Cerebellar cortex (tissue), 1 donor: ENCODE measurements at regions not wholly inside any gene's neighbourhood (a gene's known extent, or its start where the extent isn't known, plus 50 kb on each side); places are given as distances from the start of the nearest gene placed in this dataset.
"Not testable (repeated sequence)": the region's sequence is repeated elsewhere in the genome, so short reads cannot be mapped to it uniquely, and the experiment has no call there.

Experiments used
- DNase-seq: peaks from one replicate; pipeline ENCODE4 v3.0.0-alpha.2; 2015; ENCODE audit warnings: low spot score

DNA sequence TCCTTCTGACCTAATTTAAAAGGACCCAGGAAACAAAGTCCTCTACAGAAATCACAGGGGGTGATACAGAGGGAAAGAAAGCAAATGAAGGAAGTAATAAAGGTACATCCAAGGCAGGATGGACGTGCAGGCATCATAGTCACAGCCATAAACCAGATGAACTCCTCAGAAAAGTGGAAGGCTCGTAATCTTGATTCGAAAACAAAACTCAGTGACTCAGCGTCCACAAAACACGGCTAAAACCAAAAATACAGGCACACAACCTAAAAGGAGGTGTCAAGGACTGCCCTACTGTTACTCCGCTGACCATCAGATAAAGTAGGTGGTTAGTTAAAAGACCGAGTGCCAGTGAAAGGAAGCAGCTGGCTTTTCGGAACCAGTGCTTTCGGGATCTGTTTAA is 81.5 kb downstream of the TRIM69 start:
- DNase-seq = not testable (repeated sequence)

DNA sequence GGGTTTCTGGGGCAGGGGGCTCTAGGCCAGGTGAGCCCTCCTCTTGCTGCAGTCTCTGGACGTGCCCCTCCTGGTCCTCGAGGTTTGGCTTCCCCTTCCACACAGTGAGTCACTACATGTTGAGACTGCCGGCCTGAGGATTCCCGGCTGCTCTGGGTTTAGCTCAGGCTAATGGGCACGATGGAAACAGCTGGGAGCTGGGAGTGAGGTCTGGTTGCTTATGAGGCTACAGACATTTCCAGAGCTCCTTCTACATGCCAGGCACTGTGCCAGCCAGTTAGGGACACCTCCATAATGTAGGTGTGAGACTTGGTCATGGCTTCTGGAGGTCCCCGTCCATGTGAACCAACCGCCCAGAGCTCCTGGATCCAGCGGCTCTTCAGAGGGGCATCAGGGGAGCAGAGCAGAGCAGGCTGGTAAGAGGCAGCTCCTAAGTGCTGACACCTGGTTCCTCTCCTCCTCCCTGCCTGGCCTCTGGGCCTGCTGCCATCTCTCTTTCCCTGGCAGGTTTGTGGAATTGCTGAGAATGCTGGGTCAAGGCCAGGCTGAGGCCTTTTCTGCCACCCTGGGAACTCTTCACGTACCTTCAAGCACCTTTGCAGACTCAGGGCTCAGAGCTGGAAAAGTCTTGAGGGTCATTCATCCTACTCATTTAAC is 83.1 kb downstream of the TRIM69 start:
- DNase-seq = peak; percentile 86

DNA sequence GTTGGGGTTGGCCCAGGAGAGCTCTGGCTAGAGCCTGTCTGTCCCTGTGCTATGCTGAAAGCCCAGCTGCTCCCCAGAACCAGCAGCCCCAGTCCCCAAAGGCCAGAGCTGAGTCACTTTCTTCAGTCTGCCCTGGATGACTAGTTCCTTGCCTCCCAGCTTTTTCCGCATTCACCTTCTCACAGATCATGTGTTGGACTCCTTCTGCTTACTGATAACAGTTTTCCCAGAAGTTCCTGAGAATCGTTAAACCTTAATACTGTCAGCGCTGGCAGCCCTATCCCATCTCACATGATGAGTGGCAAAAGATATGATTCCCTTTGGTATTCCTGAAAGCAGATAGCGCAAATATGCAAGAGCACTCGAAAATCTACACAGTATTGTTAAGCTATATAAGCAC is 84.2 kb downstream of the TRIM69 start:
- DNase-seq = not testable (repeated sequence)

DNA sequence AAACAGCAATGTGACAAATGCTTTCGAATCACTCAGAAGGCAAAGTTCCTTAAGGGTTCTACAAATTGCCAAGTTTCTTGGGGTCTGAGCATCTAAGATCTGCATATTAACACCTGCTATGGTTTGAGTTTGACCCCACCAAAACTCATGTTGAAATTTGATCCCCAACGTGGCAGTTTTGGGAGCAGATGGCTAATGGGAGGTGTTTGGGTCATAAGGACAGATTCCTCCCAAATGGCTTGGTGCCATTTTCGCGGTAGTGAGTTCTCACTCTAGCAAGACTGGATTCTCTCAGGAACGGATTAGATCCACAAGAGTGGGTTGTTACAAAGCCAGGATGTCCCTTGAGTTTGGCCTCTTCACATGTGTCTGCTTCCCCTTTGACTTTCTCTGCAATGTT is 84.6 kb downstream of the TRIM69 start:
- DNase-seq = peak; percentile 11

DNA sequence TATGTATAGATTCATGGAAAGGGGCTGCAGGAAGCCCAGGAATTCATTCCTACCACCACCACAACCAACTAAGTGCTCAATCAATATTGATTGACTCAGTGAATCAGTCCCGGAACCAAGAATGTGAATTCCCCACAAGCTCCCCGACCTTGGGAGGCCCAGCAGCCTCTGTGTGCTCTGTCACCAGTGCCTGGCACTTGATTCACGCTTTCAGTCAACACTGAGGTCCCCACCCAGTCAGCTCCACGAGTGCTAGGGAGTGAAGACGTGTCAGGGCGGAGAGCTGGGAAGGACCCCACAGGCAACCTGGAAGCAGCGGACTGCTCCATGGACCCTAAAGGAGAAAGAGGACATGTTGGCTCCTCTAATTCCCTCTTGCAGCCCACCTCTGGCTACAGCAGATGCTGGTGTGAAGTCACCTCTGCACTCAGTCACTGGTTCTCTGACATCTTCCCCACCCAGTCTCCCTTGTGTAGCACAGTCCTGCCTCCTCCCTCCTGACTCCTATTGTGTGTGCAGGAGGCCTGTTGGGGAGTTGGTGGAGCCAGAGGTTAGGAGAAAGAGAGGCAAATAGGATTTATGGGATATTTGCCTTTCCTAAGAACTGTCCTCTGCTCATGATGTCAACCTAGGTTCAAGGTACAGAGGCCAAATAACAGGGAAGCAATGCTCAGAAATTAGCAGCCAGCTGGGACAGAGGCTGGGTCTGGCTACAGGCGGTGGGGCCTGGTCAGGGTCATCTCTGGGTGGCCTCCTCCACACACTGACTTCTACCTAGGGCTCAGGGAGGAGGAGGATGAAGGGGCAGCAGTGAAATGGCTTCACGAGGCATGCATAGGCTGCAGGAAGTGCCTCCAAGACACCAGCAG is 88.2 kb downstream of the TRIM69 start:
- not testable (repeated sequence) for DNase-seq

DNA sequence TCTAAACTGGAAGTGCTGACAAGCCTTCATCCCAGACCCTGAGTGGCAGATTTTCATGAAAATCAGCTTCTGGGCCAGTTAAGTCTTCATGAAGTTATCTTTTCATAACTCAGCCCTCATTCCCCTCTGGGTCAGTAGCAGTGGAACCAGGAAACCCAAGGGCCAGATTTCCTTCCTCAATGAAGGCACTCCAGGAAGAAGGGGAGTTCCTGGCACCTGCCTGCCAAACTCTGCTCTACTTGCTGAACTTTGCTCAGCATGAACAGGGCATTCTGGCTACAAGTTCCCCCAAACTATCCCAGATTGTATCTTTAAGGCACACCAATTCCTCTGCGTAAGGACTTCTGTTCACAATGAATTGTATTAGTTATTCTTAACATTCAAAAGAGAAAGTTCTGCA is 90.3 kb downstream of the TRIM69 start:
- DNase-seq = not testable (repeated sequence)

DNA sequence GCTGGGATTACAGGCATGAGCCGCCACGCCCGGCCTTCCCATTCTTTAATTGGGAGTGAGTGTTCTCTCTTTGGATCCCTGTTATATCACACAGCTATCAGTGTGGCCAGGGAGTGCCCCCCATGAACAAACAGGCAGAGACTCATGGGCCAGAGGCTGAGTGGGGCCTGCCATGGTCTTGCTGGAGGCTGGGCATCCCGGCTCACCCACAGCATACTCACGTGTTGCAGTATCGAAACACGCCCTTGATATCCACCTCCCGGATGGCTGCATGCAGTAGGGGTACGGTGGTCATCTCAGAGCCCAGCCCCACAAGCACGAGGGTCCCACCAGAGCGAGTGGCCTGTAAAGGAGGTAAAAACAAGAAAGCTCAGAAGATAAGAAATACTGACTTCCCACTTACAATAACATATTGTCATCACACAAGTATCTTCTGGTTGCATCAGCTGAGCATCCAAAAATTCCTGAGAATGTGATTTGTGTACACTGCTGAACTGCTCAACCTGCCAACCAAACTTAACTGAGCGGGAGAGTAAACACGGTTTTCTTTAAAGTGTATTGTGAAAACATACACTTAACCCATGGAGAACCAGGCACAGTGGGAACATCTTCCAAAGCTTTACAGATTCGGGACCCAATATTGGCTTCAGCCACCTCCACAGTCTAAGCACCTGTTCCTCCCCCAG is 92.0 kb downstream of the TRIM69 start:
- DNase-seq = not testable (repeated sequence)

DNA sequence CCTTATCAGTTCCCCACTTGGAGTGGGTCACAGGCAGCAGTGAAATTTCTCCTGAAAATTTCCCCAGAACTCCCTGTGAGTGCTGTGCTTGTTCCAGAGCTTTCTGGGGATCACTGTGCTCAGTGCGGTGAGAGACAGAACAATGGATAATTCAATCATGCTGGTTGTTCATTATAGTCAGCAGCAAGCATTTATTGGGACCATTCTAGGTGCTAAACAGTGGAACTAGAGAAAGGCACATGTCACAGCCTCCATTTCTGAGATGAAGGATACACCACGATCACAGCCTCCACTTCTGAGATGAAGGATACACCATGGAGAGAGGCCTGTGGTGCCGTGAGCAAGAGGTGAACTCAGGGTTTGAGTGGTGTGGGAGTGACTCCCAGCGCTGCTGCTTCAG is 92.8 kb downstream of the TRIM69 start:
- DNase-seq = not testable (repeated sequence)

DNA sequence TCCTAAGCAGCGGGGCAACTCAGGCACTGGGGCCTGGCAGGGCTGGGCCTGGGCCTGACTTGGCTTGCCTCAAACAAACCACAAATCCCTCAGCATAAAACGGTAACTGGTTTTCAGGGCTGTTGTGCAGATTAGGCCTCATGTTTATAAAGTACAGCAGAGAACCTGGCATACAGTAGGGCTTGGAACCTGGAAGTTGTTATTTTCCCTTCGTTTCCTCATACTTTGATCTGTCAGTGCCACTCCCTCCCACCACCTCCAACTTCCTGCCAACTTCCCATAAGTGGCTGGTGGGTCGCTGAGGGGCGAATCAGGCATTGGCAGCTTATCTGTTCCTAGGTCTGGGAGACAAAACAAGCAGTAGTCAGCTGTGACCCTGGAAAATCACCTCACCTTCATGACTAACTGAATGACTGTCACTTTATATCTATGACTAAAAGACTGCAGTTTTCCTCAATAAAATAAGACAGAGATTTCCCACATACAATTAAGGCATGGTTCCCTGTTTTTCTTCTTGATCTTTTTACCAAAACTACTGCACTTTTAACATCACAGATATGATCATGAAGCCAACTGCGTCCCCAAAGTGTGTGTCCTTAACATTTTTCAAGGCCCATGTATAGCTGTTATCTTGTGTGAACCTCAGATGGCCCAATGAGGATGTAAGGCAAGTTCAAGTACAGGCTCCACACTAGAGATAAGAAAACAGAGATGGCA is 94.5 kb downstream of the TRIM69 start:
- not testable (repeated sequence) for DNase-seq

DNA sequence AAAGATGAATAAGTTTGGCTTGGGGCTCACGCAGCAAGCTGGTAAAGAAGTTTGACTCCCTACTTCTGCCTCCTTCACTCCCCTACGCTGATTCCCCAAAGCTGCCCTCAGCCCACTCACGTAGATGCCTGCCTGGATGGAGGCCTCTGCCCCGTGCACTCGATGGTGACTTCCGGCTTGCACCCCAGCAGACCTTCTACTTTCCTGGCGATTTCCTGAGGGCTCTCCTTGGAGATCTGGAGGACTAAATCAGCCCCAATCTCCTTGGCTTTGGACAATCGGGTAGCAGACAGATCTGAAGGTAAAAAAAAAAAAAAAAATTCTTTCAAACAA is 95.0 kb downstream of the TRIM69 start:
- DNase-seq = not testable (repeated sequence)

DNA sequence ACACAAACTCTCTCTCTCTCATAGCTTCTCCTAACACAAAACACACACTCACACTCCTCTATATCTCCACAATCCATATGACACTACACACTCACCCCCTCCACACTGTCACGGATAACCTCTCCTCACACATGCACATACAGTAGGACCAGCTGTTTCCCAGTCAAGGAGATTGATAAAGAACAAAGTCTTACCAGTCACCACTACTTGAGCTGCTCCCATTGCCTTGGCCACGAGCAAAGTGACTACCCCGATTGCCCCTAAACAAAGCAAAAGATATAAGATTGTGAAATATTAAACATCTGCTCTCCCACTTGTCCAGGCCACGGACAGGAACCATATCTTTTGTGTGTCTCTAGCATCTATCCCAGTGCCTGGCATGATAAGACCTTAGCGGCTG is 95.8 kb downstream of the TRIM69 start:
- not testable (repeated sequence) for DNase-seq

DNA sequence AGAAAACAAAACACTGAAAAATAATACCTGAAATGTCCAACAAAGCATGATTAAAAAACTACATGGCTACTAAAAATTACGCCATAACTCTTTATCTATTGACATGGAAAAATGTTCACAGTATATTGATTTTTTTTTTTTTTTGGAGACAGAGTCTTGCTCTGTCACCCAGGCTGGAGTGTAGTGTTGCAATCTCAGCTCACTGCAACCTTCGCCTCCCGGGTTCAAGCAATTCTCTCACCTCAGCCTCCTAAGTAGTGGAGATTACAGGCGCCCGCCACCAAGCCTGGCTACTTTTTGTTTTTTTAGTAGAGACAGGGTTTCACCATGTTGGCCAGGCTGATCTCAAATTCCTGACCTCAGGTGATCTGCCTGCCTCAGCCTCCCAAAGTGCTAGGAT is 96.8 kb downstream of the TRIM69 start:
- not testable (repeated sequence) for DNase-seq

DNA sequence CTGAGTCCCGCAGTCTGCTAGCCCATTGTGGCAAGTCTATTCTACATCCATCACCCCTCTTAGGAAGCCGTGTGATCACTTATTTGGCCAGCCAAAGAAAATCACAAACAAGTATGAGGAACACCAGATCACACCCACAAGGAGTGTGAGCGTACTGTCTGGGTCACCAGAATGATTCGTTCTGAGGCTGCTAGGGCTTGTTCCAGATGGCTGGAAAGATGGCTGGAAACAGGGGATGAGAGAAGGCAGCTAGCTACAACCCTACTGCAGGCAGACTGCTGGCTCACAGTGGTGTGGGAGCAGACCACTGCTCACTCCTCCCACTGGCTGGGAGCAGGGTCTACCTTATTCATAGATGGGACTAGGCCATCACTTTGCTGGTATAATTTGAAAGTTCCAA is 97.4 kb downstream of the TRIM69 start:
- DNase-seq = not testable (repeated sequence)

DNA sequence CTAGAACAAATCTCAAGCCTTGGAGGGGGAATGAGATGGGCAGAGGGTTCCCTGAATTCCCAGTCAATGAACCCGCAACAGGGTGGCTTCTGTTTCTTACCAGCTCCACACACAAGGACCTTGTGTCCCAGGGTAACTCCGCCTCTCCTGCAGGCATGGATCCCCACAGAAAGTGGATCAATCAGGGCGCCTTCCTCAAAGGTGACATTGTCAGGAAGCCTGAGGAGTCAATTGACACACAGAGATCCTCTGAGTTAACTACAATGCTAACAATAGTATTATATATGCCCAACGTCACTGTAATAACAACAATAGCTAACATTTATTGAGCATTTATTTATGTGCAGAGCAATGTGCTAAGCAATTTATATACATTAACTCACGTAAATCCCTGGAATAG is 98.8 kb downstream of the TRIM69 start:
- not testable (repeated sequence) for DNase-seq

DNA sequence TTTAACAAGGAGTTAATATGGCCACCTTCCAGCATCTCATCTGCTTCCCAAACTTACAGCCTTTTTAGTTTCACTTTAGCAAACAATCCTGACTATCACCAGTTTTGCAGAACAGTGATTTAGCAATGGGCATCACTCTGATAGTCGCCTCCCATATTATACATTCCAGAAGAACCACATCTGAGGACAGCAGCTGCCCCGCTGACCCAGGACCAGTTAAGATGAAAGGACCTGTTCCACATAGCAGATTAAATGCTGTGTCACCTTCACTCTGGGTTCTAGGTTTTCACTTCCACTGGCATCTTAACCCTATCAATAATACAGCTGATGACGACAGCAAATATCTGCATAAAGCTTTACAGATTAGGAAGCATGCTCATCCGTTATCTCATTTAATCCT is 99.8 kb downstream of the TRIM69 start:
- no peak for DNase-seq

DNA sequence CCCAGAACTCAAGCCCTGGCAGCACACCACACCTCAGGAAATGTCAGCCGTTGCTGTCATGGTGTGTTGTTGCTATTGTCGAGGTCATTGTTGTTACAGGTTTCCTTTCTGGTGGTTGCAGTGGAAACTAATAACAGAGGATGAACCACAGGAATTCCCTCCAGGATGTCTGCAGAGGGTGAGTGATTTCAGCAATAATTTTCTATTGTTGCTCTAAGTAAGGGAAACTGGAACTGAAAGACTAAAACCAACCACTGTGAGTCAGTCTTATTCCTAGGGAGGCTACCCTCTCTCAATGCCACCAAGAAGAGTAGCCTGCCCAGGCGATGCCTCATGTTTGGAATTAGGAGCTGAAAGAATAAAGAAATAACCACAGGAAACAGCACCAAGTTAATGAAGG is 102.6 kb downstream of the TRIM69 start:
- not testable (repeated sequence) for DNase-seq

DNA sequence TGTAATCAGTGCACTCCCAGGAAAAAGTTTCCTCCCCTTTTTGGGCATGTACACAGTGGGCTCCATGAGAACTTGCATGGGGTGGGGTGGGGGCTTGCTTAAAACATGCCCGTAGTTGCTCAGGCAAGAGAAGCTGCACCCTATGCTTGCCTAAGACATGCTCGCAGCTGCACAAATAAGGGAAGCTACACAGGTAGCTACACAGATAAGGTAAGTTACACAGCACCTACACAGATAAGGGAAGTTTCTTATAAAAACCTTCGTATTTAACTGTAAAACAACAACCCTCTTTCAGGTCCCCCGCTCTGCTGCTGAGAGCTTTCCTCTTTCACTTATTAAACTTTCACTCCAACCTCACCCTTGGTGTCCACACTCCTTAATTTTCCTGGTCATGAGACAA is 105.4 kb downstream of the TRIM69 start:
- DNase-seq = not testable (repeated sequence)

DNA sequence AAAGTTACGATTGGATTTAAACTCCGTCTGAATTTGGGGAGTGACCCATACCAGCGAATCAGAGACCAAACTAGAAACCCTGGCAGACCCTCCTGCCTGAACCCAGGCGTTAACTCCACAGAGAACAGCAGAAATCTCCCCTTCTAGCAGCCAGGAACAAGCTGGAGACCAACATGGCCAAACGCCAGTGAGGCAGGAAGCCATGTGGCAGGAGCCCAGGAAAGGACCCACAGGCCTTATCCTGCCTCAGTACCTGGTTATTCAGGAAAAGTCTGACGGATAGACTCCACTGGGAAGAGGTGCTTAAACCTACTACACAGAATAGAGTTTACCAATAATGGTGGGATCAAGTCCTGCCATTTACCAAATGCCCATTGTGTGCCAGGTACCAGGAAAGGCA is 106.6 kb downstream of the TRIM69 start:
- not testable (repeated sequence) for DNase-seq

DNA sequence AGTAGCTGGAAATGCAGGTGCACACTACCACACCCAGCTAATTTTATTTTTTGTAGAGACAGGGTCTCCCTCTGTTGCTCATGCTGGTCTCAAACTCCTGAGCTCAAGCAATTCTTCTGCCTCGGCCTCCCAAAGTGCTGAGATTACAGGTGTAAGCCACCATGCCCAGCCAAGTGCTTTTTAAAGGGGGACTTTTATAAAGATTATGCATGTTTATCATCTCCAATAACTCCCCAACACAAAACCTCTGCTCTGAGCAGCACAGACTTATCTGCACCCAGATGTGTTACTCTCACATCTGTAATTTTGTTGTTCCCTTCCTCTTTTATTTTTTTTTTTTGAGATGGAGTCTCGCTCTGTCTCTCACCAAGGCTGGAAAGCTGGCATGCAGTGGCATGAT is 108.6 kb downstream of the TRIM69 start:
- not testable (repeated sequence) for DNase-seq

DNA sequence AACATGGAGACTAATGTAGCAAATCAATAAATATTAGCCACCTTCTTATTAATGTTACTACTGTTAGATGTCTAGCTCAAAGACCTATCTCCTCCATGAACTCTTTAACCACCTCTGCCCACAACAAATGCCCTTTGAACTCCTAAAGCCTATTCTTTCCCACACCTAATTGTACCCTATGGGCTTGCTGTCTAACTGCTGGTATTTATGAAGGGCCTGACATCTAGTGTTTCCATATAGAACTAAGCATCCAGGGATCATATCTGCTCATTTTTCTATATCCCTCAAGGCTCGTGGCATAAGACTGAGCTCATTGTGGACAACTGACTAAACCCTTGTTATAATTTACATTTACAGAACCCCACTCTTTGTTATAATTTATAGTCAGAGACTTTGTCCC is 109.8 kb downstream of the TRIM69 start:
- not testable (repeated sequence) for DNase-seq

DNA sequence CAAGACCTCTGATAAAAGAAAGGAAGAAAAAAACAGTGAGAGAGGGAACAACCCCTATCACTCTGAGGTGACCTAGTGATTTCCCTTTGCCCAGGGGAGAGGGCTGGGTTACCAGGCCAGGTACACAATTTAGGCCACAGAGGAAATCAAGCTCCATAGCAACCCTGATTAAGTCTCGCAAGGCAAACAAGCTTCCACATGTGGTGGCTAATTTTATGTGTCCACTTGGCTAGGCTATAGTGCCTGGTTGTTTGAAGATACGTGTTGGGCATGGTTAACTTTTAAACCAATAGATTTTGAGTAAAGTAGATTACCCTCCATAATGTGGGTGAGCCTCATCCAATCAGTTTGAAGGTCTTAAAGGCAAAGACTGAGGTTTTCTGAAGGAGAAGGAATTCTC is 108.9 kb upstream of the TERB2 start:
- DNase-seq = not testable (repeated sequence)

DNA sequence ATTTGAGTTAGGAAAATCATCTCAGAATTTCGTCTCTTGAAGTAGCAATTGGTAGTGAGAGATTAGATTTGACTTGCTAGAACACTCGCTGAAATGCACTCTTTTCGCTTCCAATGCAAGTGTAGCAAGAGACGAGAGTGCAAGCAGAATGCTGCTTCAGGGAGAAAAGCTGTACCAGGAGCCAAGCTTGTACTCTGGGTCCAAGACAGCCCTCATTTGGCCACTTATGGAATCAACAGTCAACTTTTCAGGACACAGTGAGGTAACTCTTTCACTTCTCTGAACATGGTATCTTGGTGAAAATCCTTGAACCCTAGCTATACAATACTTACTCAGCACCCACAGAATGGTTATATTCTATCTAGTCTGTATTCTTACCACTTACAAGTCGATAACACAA is 107.6 kb upstream of the TERB2 start:
- DNase-seq = peak; percentile 12
